Hepatocyte (in vitro differentiated cells): ENCODE measurements at regions not wholly inside any gene's neighbourhood (a gene's known extent, or its start where the extent isn't known, plus 50 kb on each side); places are given as distances from the start of the nearest gene placed in this dataset.

ENCODE experiments used
- EZH2 ChIP-seq: fragments of 200-600 bp; sonication (generic); IDR thresholded peaks from 2 replicates; pipeline ENCODE4 v1.6.1; 2016; ENCODE audit warnings: antibody characterized with exemption, mild to moderate bottlenecking, borderline replicate concordance
- EZH2phosphoT487 ChIP-seq: fragments of 200-600 bp; sonication (generic); IDR thresholded peaks from one replicate; pipeline ENCODE4 v1.6.1; 2018; ENCODE audit warnings: antibody characterized with exemption, mild to moderate bottlenecking, low read depth, moderate library complexity; ENCODE audit not compliant: unreplicated experiment, severe bottlenecking
- TF ChIP-seq, protein P1 (sequence below): fragments of 200-600 bp; sonication (generic); IDR thresholded peaks from 2 replicates; pipeline ENCODE4 v1.5.1; 2016; ENCODE audit warnings: antibody characterized with exemption, mild to moderate bottlenecking; ENCODE audit not compliant: poor library complexity

GRCh38 chr11:42786981-42787380 is 524.8 kb upstream of the API5 start:
- TF ChIP-seq, protein P1, sequence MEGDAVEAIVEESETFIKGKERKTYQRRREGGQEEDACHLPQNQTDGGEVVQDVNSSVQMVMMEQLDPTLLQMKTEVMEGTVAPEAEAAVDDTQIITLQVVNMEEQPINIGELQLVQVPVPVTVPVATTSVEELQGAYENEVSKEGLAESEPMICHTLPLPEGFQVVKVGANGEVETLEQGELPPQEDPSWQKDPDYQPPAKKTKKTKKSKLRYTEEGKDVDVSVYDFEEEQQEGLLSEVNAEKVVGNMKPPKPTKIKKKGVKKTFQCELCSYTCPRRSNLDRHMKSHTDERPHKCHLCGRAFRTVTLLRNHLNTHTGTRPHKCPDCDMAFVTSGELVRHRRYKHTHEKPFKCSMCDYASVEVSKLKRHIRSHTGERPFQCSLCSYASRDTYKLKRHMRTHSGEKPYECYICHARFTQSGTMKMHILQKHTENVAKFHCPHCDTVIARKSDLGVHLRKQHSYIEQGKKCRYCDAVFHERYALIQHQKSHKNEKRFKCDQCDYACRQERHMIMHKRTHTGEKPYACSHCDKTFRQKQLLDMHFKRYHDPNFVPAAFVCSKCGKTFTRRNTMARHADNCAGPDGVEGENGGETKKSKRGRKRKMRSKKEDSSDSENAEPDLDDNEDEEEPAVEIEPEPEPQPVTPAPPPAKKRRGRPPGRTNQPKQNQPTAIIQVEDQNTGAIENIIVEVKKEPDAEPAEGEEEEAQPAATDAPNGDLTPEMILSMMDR: no peak
- TF ChIP-seq EZH2 (no peak), EZH2phosphoT487 (no peak)
